Activated naive CD4-positive, alpha-beta T cell treated with anti-CD3 and anti-CD28 coated beads, Interleukin-2, amount 50 U/mL, for 72 hours (primary cell): ENCODE measurements at regions not wholly inside any gene's neighbourhood (a gene's known extent, or its start where the extent isn't known, plus 50 kb on each side); places are given as distances from the start of the nearest gene placed in this dataset.
"Not testable (repeated sequence)": the region's sequence is repeated elsewhere in the genome, so short reads cannot be mapped to it uniquely, and the experiment has no call there.

Source experiments
- ATAC-seq, 2 donors: fragments of 150-1000 bp; cut with Tn5 transposase; 2 replicates each; pipeline ENCODE4 v1.10.0; 2021; ENCODE audit warnings: mild to moderate bottlenecking in 2 of 2, moderate library complexity in 2 of 2
- DNase-seq, 2 donors: peaks; one replicate each; pipeline ENCODE4 v3.0.0; 2021 to 2022; ENCODE audit warnings: low spot score in 2 of 2
- H3K27ac Mint-ChIP-seq, 2 donors: one replicate each; pipeline ENCODE4 v1.8.0; 2022; ENCODE audit warnings: mild to moderate bottlenecking in 2 of 2, mixed read lengths in 2 of 2
- H3K36me3 Mint-ChIP-seq, 2 donors: one replicate each; pipeline ENCODE4 v1.8.0; 2022; ENCODE audit warnings: mixed read lengths in 2 of 2
- H3K9me3 Mint-ChIP-seq, 2 donors: one replicate each; pipeline ENCODE4 v1.8.0; 2022; ENCODE audit warnings: mixed read lengths in 2 of 2

GRCh38 chr2:145524303-145524702, 1004.4 kb upstream of the ZEB2 start:
- no peak for ATAC-seq
- no peak for DNase-seq
- peaks cover 12 to 13% of the 10 kb centered on the region in 2 donors for H3K9me3 Mint-ChIP-seq
- H3K27ac Mint-ChIP-seq, result no peak overlapping the region
- peaks cover 0 to 8% of the 10 kb centered on the region in 2 donors for H3K36me3 Mint-ChIP-seq

GRCh38 chr2:145519254-145519653, 999.3 kb upstream of the ZEB2 start:
- not testable (repeated sequence) for H3K27ac Mint-ChIP-seq, ATAC-seq, H3K36me3 Mint-ChIP-seq, DNase-seq
- H3K9me3 Mint-ChIP-seq, result peaks cover 9 to 18% of the 10 kb centered on the region in 2 donors

- no peaks in the 10 kb centered on the region for H3K36me3 Mint-ChIP-seq
These were observed 992.0 kb upstream of the ZEB2 start for GRCh38 chr2:145511946-145512345.

GRCh38 chr2:145503511-145503910, 983.6 kb upstream of the ZEB2 start:
- ATAC-seq (no peak), DNase-seq (no peak)
- H3K9me3 Mint-ChIP-seq, result peaks cover 0 to 7% of the 10 kb centered on the region in 2 donors
- H3K36me3 Mint-ChIP-seq, result no peaks in the 10 kb centered on the region
- no peak overlapping the region for H3K27ac Mint-ChIP-seq

More at GRCh38 chr2:145511946-145512345, 992.0 kb upstream of the ZEB2 start:
- DNase-seq, result no peak
- Mint-ChIP-seq H3K27ac (no peak overlapping the region), H3K9me3 (peaks cover 0 to 9% of the 10 kb centered on the region in 2 donors)
- no peak for ATAC-seq

GRCh38 chr2:145501920-145502319, 982.0 kb upstream of the ZEB2 start:
- ATAC-seq (no peak), DNase-seq (no peak)
- no peaks in the 10 kb centered on the region for H3K36me3 Mint-ChIP-seq
- H3K9me3 Mint-ChIP-seq, result peaks cover 0 to 4% of the 10 kb centered on the region in 2 donors
- H3K27ac Mint-ChIP-seq, result no peak overlapping the region

- peaks cover 0 to 6% of the 10 kb centered on the region in 2 donors for H3K9me3 Mint-ChIP-seq
- no peak for ATAC-seq
- no peak overlapping the region for H3K27ac Mint-ChIP-seq
- DNase-seq, result no peak
- H3K36me3 Mint-ChIP-seq, result no peaks in the 10 kb centered on the region
These were observed 975.7 kb upstream of the ZEB2 start for GRCh38 chr2:145495590-145495989.

- no peak for ATAC-seq
These were observed 974.5 kb upstream of the ZEB2 start for GRCh38 chr2:145494441-145494840.

GRCh38 chr2:145488571-145488970, 968.7 kb upstream of the ZEB2 start:
- ATAC-seq (no peak), DNase-seq (no peak)
- H3K36me3 Mint-ChIP-seq, result no peaks in the 10 kb centered on the region
- peaks cover 4 to 6% of the 10 kb centered on the region in 2 donors for H3K9me3 Mint-ChIP-seq
- no peak overlapping the region for H3K27ac Mint-ChIP-seq

More at GRCh38 chr2:145494441-145494840, 974.5 kb upstream of the ZEB2 start:
- H3K36me3 Mint-ChIP-seq, result no peaks in the 10 kb centered on the region
- H3K27ac Mint-ChIP-seq, result no peak overlapping the region
- no peak for DNase-seq
- peaks cover 0 to 6% of the 10 kb centered on the region in 2 donors for H3K9me3 Mint-ChIP-seq

- no peak for ATAC-seq
- no peak for DNase-seq
- H3K27ac Mint-ChIP-seq, result no peak overlapping the region
- H3K36me3 Mint-ChIP-seq, result no peaks in the 10 kb centered on the region
- peaks cover 0 to 4% of the 10 kb centered on the region in 2 donors for H3K9me3 Mint-ChIP-seq
These were observed 964.7 kb upstream of the ZEB2 start for GRCh38 chr2:145484448-145485097.

- Mint-ChIP-seq H3K9me3 (peaks cover 0 to 7% of the 10 kb centered on the region in 2 donors), H3K27ac (no peak overlapping the region), H3K36me3 (no peaks in the 10 kb centered on the region)
- ATAC-seq (no peak), DNase-seq (no peak)
These were observed 963.9 kb upstream of the ZEB2 start for GRCh38 chr2:145483854-145484253.

GRCh38 chr2:145481334-145481922, 961.5 kb upstream of the ZEB2 start:
- Mint-ChIP-seq H3K36me3 (no peaks in the 10 kb centered on the region), H3K9me3 (peaks cover 0 to 7% of the 10 kb centered on the region in 2 donors), H3K27ac (no peak overlapping the region)
- no peak for ATAC-seq
- DNase-seq, result no peak

GRCh38 chr2:145464866-145465265, 944.9 kb upstream of the ZEB2 start:
- ATAC-seq, result no peak
- no peak for DNase-seq
- H3K36me3 Mint-ChIP-seq, result no peaks in the 10 kb centered on the region
- peaks cover 3 to 16% of the 10 kb centered on the region in 2 donors for H3K9me3 Mint-ChIP-seq
- H3K27ac Mint-ChIP-seq, result no peak overlapping the region

- no peak overlapping the region for H3K27ac Mint-ChIP-seq
- peaks cover 3 to 9% of the 10 kb centered on the region in 2 donors for H3K9me3 Mint-ChIP-seq
- H3K36me3 Mint-ChIP-seq, result no peaks in the 10 kb centered on the region
- ATAC-seq (no peak), DNase-seq (no peak)
These were observed 940.2 kb upstream of the ZEB2 start for GRCh38 chr2:145460112-145460511.

GRCh38 chr2:145431181-145431951, 911.4 kb upstream of the ZEB2 start:
- ATAC-seq (no peak), DNase-seq (no peak)
- H3K27ac Mint-ChIP-seq, result no peak overlapping the region
- H3K36me3 Mint-ChIP-seq, result no peaks in the 10 kb centered on the region
- H3K9me3 Mint-ChIP-seq, result peaks cover 5 to 6% of the 10 kb centered on the region in 2 donors

- no peak for DNase-seq
- H3K27ac Mint-ChIP-seq, result no peak overlapping the region
- H3K36me3 Mint-ChIP-seq, result peaks cover 11 to 20% of the 10 kb centered on the region in 2 donors
- no peak for ATAC-seq
- H3K9me3 Mint-ChIP-seq, result peaks cover 19 to 20% of the 10 kb centered on the region in 2 donors
These were observed 903.9 kb upstream of the ZEB2 start for GRCh38 chr2:145423809-145424208.

GRCh38 chr2:145422576-145422975, 902.7 kb upstream of the ZEB2 start:
- Mint-ChIP-seq H3K36me3 (peaks cover 11 to 20% of the 10 kb centered on the region in 2 donors), H3K9me3 (peaks cover 19 to 20% of the 10 kb centered on the region in 2 donors), H3K27ac (no peak overlapping the region)
- no peak for DNase-seq
- no peak for ATAC-seq

- ATAC-seq (no peak), DNase-seq (no peak)
- Mint-ChIP-seq H3K36me3 (peaks cover 11 to 20% of the 10 kb centered on the region in 2 donors), H3K27ac (no peak overlapping the region), H3K9me3 (peaks cover 19 to 20% of the 10 kb centered on the region in 2 donors)
These were observed 901.9 kb upstream of the ZEB2 start for GRCh38 chr2:145421841-145422240.
